Thyroid gland (tissue), 4 donors: ENCODE measurements at regions not wholly inside any gene's neighbourhood (a gene's known extent, or its start where the extent isn't known, plus 50 kb on each side); places are given as distances from the start of the nearest gene placed in this dataset.

Experiments used
- CTCF ChIP-seq, 6 experiments: fragments of 200-600 bp in 3 of 6; fragments of 450-650 bp in 3 of 6; sonication (generic) in 3 of 6; IDR thresholded peaks; one replicate each; pipeline ENCODE4 v1.5.1; 2016 to 2019; ENCODE audit warnings: antibody characterized with exemption in 6 of 6, mild to moderate bottlenecking in 2 of 6, inconsistent platforms in 1 of 6, moderate library complexity in 1 of 6
- POLR2A ChIP-seq, 2 donors: fragments of 450-650 bp; IDR thresholded peaks; one replicate each; pipeline ENCODE4 v1.6.1; 2017; ENCODE audit warnings: antibody characterized with exemption in 2 of 2, mild to moderate bottlenecking in 2 of 2, moderate library complexity in 1 of 2

- TF ChIP-seq CTCF (IDR thresholded peaks at IDR 0.05) (no peak), POLR2A (IDR thresholded peaks at IDR 0.05) (no peak)
These were observed 77.2 kb upstream of the SLC34A2 start for GRCh38 chr4:25578432-25578831.
